ENCODE measurements at regions not wholly inside any gene's neighbourhood (a gene's known extent, or its start where the extent isn't known, plus 50 kb on each side); places are given as distances from the start of the nearest gene placed in this dataset.
"Not testable (repeated sequence)": the region's sequence is repeated elsewhere in the genome, so short reads cannot be mapped to it uniquely, and the experiment has no call there.

GRCh38 chr18:67455890-67456501, 60.5 kb downstream of the DSEL start:
- DNase-seq: no peak

- DNase-seq: no peak
These were observed 62.6 kb downstream of the DSEL start for GRCh38 chr18:67453901-67454300.

DNA sequence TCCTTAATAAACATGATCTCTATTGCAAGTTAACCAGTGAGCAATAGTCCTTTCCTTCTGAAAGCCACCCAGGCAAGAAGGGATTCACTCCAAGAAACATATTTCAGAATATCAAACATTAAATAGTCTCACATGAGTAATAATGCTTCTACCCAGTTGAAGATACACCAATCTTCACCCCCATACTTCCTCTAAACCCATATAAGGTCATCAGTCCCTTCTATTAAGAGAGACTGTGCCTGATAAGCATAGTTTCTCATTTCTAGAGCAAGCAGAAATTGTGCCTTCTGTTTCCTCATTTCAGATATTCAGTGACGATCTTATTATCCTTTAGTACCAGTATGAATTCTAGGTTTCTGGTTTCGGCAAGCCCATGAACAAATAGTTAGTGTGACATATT, 64.6 kb downstream of the DSEL start:
- no peak for DNase-seq

GRCh38 chr18:67451101-67451500, 65.4 kb downstream of the DSEL start:
- DNase-seq: not testable (repeated sequence)

DNA sequence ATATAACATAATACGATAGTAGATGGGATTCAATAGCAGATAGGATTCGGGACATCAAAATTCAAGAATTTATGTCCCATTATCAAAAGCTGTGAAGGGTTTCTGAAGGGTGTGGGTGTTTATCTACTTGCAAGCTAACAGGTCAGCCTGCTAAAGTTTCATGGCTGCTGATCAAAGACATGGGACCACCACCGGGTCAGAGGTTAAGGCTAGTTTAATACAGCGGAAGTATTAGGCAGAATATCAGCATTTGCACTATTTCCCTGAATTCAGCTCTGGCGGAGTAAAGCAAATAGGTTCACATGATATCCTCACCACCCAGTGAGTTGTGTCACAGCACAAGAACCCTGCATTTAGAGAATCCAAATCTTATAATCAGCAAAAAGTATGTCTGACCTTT, 82.5 kb downstream of the DSEL start:
- DNase-seq: no peak

DNA sequence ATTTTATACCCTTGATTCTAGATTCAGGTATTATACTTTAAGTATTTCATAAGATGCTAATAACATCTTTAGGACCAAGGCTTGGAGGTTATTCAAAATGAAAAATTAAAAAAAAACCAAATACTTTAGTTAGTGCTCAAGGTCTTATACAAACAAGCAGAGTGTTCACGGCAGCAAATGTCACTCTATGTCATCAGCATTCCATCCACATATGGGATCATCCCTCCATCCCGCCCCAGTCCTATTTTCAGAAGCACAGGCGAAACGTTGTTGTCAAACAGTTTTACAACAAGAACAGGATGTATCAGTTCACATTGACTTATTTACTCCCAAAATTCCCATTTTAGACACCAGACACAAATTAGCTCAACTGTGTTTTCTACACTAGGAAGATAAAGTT, 83.7 kb downstream of the DSEL start:
- no peak for DNase-seq

DNA sequence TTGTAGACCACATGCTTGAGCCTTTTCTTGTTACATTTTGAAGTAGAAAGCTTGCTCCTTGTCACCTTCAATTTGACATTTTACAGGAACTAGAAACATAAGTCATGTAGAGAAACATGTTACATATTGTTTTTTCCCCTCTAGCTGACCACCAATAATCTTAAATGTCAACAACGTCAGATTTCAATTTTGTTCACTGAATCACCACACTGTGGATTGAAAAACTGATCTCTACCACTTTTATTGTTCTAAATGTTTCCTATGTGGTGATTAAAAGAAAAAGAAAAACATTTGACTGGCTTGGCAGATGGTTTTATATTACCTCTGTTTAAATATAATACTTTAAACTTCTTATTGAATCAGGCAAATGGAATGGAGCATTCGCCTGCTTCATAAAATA, 87.7 kb downstream of the DSEL start:
- DNase-seq: no peak

- DNase-seq: no peak
These were observed 88.4 kb downstream of the DSEL start for GRCh38 chr18:67428158-67428557.

GRCh38 chr18:67426486-67426885, 90.0 kb downstream of the DSEL start:
- no peak for DNase-seq

- no peak for DNase-seq
These were observed 90.8 kb downstream of the DSEL start for GRCh38 chr18:67425672-67426071.

- no peak for DNase-seq
These were observed 94.9 kb downstream of the DSEL start for GRCh38 chr18:67421651-67422050.

GRCh38 chr18:67417864-67418523, 98.5 kb downstream of the DSEL start:
- DNase-seq: no peak

GRCh38 chr18:67411116-67411515, 105.4 kb downstream of the DSEL start:
- no peak for DNase-seq

GRCh38 chr18:67410075-67411070, 106.1 kb downstream of the DSEL start:
- no peak for DNase-seq

DNA sequence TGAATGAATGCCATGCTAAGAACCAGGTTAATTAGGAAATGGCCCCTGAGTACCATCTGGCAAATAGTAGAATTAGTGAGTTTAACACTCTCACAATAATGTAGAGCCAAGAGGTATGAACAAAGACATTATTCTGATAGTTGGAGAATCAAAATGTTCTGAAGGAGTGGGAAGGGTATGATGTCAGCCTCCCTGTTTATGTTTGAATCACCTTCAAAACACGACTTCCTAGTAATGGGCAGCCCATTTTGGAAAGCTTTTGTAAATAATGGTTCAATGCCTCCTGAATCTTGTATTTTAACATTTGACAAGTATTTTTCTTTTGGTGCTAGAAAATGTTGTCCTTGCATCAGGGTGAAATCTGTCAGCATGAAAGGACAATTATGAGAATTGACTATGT, 108.3 kb downstream of the DSEL start:
- no peak for DNase-seq

GRCh38 chr18:67406714-67407113, 109.8 kb downstream of the DSEL start:
- DNase-seq: no peak

DNA sequence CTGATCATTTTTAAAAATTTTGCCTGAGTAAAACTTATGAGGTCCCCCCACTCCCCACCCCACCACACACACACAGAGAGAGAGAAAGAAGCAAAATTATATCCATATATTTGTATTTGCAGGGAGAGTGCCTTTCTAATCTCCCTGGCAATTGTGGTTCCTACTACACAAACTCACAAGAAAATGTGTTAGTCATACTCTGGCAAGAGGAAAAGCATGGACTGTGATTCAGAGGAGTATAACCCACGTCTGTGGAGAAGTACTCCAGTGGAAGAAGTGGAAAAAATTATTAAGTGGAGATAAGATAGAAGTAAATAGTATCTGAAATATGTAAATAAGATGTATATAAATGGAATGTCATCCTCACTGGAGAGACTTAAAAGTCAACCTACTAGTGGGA, 114.0 kb downstream of the DSEL start:
- no peak for DNase-seq

DNA sequence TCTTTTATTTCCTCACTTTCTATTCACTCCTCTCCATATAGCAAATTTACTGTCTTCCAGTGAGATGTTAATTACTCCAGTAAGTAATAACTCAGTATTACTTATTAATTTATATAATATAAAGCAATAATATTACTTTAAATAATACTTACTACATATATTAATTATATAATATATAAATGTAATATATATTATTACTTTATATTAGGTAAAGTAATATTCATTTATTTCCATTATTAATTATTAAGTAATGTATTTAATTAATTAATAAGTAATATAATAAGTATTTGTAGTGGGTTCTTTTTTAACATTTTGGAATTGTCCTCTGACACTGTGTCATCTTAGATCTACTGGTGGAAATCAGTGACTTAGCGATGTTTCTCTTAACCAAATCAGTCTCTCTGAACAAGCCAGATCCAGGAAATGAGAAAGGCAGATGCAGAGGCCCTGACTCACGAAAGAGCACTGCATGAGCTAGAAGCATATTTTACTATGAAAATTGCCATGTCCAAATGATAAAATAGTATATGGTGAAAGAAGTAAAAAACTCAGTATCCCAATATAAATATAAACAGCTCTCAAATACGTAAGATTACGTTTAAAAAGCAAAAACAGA, 115.9 kb downstream of the DSEL start:
- no peak for DNase-seq

GRCh38 chr18:67386032-67386431, 130.5 kb downstream of the DSEL start:
- DNase-seq: no peak

DNA sequence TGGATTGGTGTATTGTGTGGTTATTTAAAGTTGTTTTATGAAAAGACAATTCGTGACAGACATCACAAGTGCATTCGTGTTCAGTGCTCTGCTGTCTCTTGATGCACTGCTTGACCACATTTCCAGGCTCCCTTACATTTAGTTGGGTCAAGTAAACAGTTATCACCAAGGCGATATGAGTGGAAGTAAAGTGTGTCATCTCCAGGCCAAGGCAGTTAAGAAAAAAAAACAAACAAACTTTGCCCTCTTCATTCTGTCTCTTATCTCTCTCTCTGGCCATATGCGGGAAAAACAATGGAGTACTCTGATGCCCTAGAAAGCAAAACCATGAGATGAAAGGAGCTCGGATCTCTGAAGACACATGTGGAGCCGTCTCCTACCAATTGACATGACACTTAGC, 131.1 kb downstream of the DSEL start:
- DNase-seq: no peak

GRCh38 chr18:67384057-67384456, 132.5 kb downstream of the DSEL start:
- not testable (repeated sequence) for DNase-seq

GRCh38 chr18:67381608-67382150, 134.8 kb downstream of the DSEL start:
- no peak for DNase-seq

DNA sequence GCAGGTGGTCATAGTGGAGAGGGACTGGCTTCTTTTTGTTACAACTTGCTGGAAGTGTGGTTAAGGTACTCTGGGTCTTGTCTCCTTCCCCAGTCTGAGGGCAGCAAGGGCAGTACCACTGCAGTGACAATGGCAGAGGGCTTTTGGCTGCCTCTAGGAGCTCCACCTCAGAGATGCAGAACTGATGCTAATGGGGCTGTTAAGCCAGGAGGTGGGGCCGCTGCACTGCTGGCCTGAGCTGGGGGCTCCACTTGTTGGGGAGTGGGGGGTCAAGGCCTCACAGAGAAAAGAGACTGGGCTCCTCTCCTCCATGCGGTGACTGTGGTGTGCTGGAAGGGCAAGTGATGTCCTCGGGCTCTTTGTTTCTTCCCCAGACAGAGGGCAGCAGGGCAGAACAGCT, 135.7 kb downstream of the DSEL start:
- no peak for DNase-seq

Measured in NCI-H345 (cell line).